ENCODE measurements at regions not wholly inside any gene's neighbourhood (a gene's known extent, or its start where the extent isn't known, plus 50 kb on each side); places are given as distances from the start of the nearest gene placed in this dataset.

GRCh38 chr1:219993554-219994433, 52.5 kb downstream of the EPRS1 start:
- no peak for ATAC-seq (replicated peaks)
- H3K27me3 Mint-ChIP-seq = no peaks in the 10 kb centered on the region
- no peak overlapping the region for H3K4me3 Mint-ChIP-seq
- H3K4me1 Mint-ChIP-seq = peaks cover 6 to 10% of the 10 kb centered on the region in 2 donors
- H3K9me3 Mint-ChIP-seq = no peaks in the 10 kb centered on the region
- H3K27ac Mint-ChIP-seq = no peak overlapping the region
- DNase-seq = no peak
- peaks cover 29 to 33% of the 10 kb centered on the region in 2 donors for H3K36me3 Mint-ChIP-seq

- Mint-ChIP-seq H3K27ac (no peak overlapping the region), H3K27me3 (no peaks in the 10 kb centered on the region), H3K4me1 (peaks cover 6 to 19% of the 10 kb centered on the region in 2 donors), H3K4me3 (no peak overlapping the region), H3K9me3 (no peaks in the 10 kb centered on the region), H3K36me3 (peaks cover 32 to 44% of the 10 kb centered on the region in 2 donors)
- no peak for DNase-seq
- ATAC-seq (replicated peaks) = no peak
These were observed 54.4 kb downstream of the EPRS1 start for GRCh38 chr1:219991919-219992318.

GRCh38 chr1:219991511-219991810, 54.8 kb downstream of the EPRS1 start:
- ATAC-seq (replicated peaks) (no peak), DNase-seq (no peak)
- H3K27me3 Mint-ChIP-seq = no peaks in the 10 kb centered on the region
- H3K36me3 Mint-ChIP-seq = peaks cover 34 to 45% of the 10 kb centered on the region in 2 donors
- no peak overlapping the region for H3K27ac Mint-ChIP-seq
- H3K4me1 Mint-ChIP-seq = peaks cover 6 to 19% of the 10 kb centered on the region in 2 donors
- H3K9me3 Mint-ChIP-seq = no peaks in the 10 kb centered on the region
- no peak overlapping the region for H3K4me3 Mint-ChIP-seq

GRCh38 chr1:219990782-219991510, 55.4 kb downstream of the EPRS1 start:
- ATAC-seq (replicated peaks) (no peak), DNase-seq (no peak)
- Mint-ChIP-seq H3K27me3 (no peaks in the 10 kb centered on the region), H3K27ac (no peak overlapping the region), H3K9me3 (no peaks in the 10 kb centered on the region), H3K4me3 (no peak overlapping the region), H3K36me3 (peaks cover 33 to 43% of the 10 kb centered on the region in 2 donors), H3K4me1 (peaks cover 6 to 19% of the 10 kb centered on the region in 2 donors)

- H3K27ac Mint-ChIP-seq = peak overlapping the region; percentile 31
- H3K9me3 Mint-ChIP-seq = no peaks in the 10 kb centered on the region
- H3K36me3 Mint-ChIP-seq = peaks cover 27 to 37% of the 10 kb centered on the region in 2 donors
These were observed 56.5 kb downstream of the EPRS1 start for GRCh38 chr1:219989766-219990165.

GRCh38 chr1:219988818-219989217, 57.5 kb downstream of the EPRS1 start:
- Mint-ChIP-seq H3K27me3 (no peaks in the 10 kb centered on the region), H3K27ac (peak overlapping the region; percentile 89), H3K4me3 (no peak overlapping the region), H3K36me3 (peaks cover 26 to 43% of the 10 kb centered on the region in 2 donors), H3K9me3 (no peaks in the 10 kb centered on the region), H3K4me1 (peaks cover 6 to 19% of the 10 kb centered on the region in 2 donors)
- DNase-seq (no peak), ATAC-seq (replicated peaks) (no peak)

More at GRCh38 chr1:219989766-219990165, 56.5 kb downstream of the EPRS1 start:
- DNase-seq = no peak
- ATAC-seq (replicated peaks) = no peak
- Mint-ChIP-seq H3K4me3 (no peak overlapping the region), H3K27me3 (no peaks in the 10 kb centered on the region), H3K4me1 (peaks cover 6 to 19% of the 10 kb centered on the region in 2 donors)

- H3K27ac Mint-ChIP-seq = peak overlapping the region; percentile 89
- H3K4me1 Mint-ChIP-seq = peaks cover 6 to 19% of the 10 kb centered on the region in 2 donors
- peak overlapping the region; percentile 33 to 43 for H3K4me3 Mint-ChIP-seq
- ATAC-seq (replicated peaks) (peak; percentile 41 to 48), DNase-seq (no peak)
- H3K27me3 Mint-ChIP-seq = no peaks in the 10 kb centered on the region
- no peaks in the 10 kb centered on the region for H3K9me3 Mint-ChIP-seq
- peaks cover 26 to 47% of the 10 kb centered on the region in 2 donors for H3K36me3 Mint-ChIP-seq
These were observed 57.9 kb downstream of the EPRS1 start for GRCh38 chr1:219988387-219988786.

- ATAC-seq (replicated peaks) (no peak), DNase-seq (no peak)
- Mint-ChIP-seq H3K4me3 (no peak overlapping the region), H3K4me1 (peaks cover 6 to 19% of the 10 kb centered on the region in 2 donors), H3K36me3 (peaks cover 27 to 40% of the 10 kb centered on the region in 2 donors), H3K27ac (peak overlapping the region; percentile 5), H3K27me3 (no peaks in the 10 kb centered on the region), H3K9me3 (no peaks in the 10 kb centered on the region)
These were observed 59.0 kb upstream of the SLC30A10 start for GRCh38 chr1:219987325-219987724.

- DNase-seq (no peak), ATAC-seq (replicated peaks) (no peak)
- Mint-ChIP-seq H3K4me1 (peaks cover 6 to 19% of the 10 kb centered on the region in 2 donors), H3K36me3 (peaks cover 26 to 36% of the 10 kb centered on the region in 2 donors), H3K27ac (no peak overlapping the region), H3K4me3 (no peak overlapping the region), H3K9me3 (no peaks in the 10 kb centered on the region), H3K27me3 (no peaks in the 10 kb centered on the region)
These were observed 56.8 kb upstream of the SLC30A10 start for GRCh38 chr1:219985169-219985568.
